GM11168 (cell line): ENCODE measurements at regions not wholly inside any gene's neighbourhood (a gene's known extent, or its start where the extent isn't known, plus 50 kb on each side); places are given as distances from the start of the nearest gene placed in this dataset.

Source experiments
- in situ Hi-C: fragments of 300-500 bp; cut with MboI; formaldehyde crosslinking; loops from one replicate; pipeline ENCODE4 v1.12.0; 2022; ENCODE audit warnings: low sequenced_read_pairs; ENCODE audit not compliant: unreplicated experiment

GRCh38 chr15:85298941-85299340 is 81.5 kb upstream of the AKAP13 start:
- in situ Hi-C loops = loop anchor here (10.0 to 25.0 kb wide), 3 partner anchors 536 to 1087 kb away; no protein-coding TSS in a partner anchor

GRCh38 chr15:85302271-85302670 is 78.1 kb upstream of the AKAP13 start:
- in situ Hi-C loops = no loop called here

- in situ Hi-C loops = no loop called here
These were observed 75.4 kb upstream of the AKAP13 start for GRCh38 chr15:85305050-85305449.

GRCh38 chr15:85306946-85307686 is 73.3 kb upstream of the AKAP13 start:
- in situ Hi-C loops = no loop called here

GRCh38 chr15:85307687-85308045 is 72.7 kb upstream of the AKAP13 start:
- in situ Hi-C loops = no loop called here

- in situ Hi-C loops = no loop called here
These were observed 68.8 kb upstream of the AKAP13 start for GRCh38 chr15:85311647-85312046.

GRCh38 chr15:85312486-85312885 is 67.9 kb upstream of the AKAP13 start:
- in situ Hi-C loops = no loop called here

- in situ Hi-C loops = no loop called here
These were observed 67.5 kb upstream of the AKAP13 start for GRCh38 chr15:85312929-85313331.

GRCh38 chr15:85313339-85313738 is 67.1 kb upstream of the AKAP13 start:
- in situ Hi-C loops = no loop called here

- in situ Hi-C loops = no loop called here
These were observed 66.3 kb upstream of the AKAP13 start for GRCh38 chr15:85314146-85314545.

GRCh38 chr15:85314633-85315032 is 65.8 kb upstream of the AKAP13 start:
- in situ Hi-C loops = no loop called here

GRCh38 chr15:85316244-85316934 is 64.0 kb upstream of the AKAP13 start:
- in situ Hi-C loops = no loop called here

GRCh38 chr15:85318048-85318731 is 62.2 kb upstream of the AKAP13 start:
- in situ Hi-C loops = no loop called here

GRCh38 chr15:85318732-85319076 is 61.7 kb upstream of the AKAP13 start:
- in situ Hi-C loops = no loop called here

GRCh38 chr15:85324202-85324601 is 56.2 kb upstream of the AKAP13 start:
- in situ Hi-C loops = no loop called here

- in situ Hi-C loops = loop anchor here (25.0 kb wide), 1 partner anchor 161 kb away; no protein-coding TSS in a partner anchor
These were observed 54.6 kb upstream of the AKAP13 start for GRCh38 chr15:85325834-85326233.

GRCh38 chr15:85326291-85326690 is 54.1 kb upstream of the AKAP13 start:
- in situ Hi-C loops = loop anchor here (25.0 kb wide), 1 partner anchor 161 kb away; no protein-coding TSS in a partner anchor

- in situ Hi-C loops = loop anchor here (25.0 kb wide), 1 partner anchor 159 kb away; no protein-coding TSS in a partner anchor
These were observed 52.6 kb upstream of the AKAP13 start for GRCh38 chr15:85327820-85328219.

GRCh38 chr15:85329561-85330422 is 50.6 kb upstream of the AKAP13 start:
- in situ Hi-C loops = loop anchor here (5.0 to 25.0 kb wide), 3 partner anchors 43 to 158 kb away; no protein-coding TSS in a partner anchor
